DND-41 (cell line): ENCODE measurements at regions not wholly inside any gene's neighbourhood (a gene's known extent, or its start where the extent isn't known, plus 50 kb on each side); places are given as distances from the start of the nearest gene placed in this dataset.

Experiments
- ATAC-seq: fragments of 200-7000 bp; cut with Tn5 transposase; 3 replicates; pipeline ENCODE4 v1.9.1; 2021; ENCODE audit warnings: low read depth; ENCODE audit not compliant: insufficient read depth
- DNase-seq: peaks from one replicate; pipeline ENCODE4 v3.0.0-alpha.2; 2020
- H2AFZ ChIP-seq: 2 replicates; pipeline ENCODE4 v1.6.0; 2012; ENCODE audit warnings: low read depth, low read length
- H3K27ac ChIP-seq: 2 replicates; pipeline ENCODE4 v1.5.1; 2012; ENCODE audit warnings: low read length, inconsistent platforms
- H3K27me3 ChIP-seq: fragments of 200-600 bp; sonication (generic); 2 replicates; pipeline ENCODE4 v1.6.0; 2012; ENCODE audit warnings: low read length, mild to moderate bottlenecking, inconsistent platforms; ENCODE audit not compliant: insufficient read depth, poor library complexity
- H3K36me3 ChIP-seq: 2 replicates; pipeline ENCODE4 v1.5.1; 2012; ENCODE audit warnings: low read length, inconsistent platforms; ENCODE audit not compliant: insufficient read depth
- H3K4me1 ChIP-seq: 2 replicates; pipeline ENCODE4 v1.5.1; 2012; ENCODE audit warnings: mild to moderate bottlenecking, low read length; ENCODE audit not compliant: insufficient read depth
- H3K4me2 ChIP-seq: 2 replicates; pipeline ENCODE4 v1.6.0; 2012; ENCODE audit warnings: mild to moderate bottlenecking, moderate library complexity, low read length, inconsistent platforms; ENCODE audit not compliant: insufficient read depth
- H3K4me3 ChIP-seq, 2 experiments: fragments of 200-600 bp in 1 of 2; shearing (Covaris generic) in 1 of 2; 2 replicates each; pipeline ENCODE4 v1.5.1; 2012 to 2016; ENCODE audit warnings: inconsistent platforms in 2 of 2, low read length in 2 of 2, mild to moderate bottlenecking in 2 of 2, low read depth in 1 of 2, moderate library complexity in 1 of 2
- H3K79me2 ChIP-seq: 2 replicates; pipeline ENCODE4 v1.6.0; 2012; ENCODE audit warnings: low read length, inconsistent platforms; ENCODE audit not compliant: insufficient read depth
- H3K9ac ChIP-seq: 2 replicates; pipeline ENCODE4 v1.6.0; 2012; ENCODE audit warnings: low read depth, mild to moderate bottlenecking, inconsistent platforms, low read length, moderate library complexity
- H3K9me3 ChIP-seq: 2 replicates; pipeline ENCODE4 v1.5.1; 2012; ENCODE audit warnings: low read length, moderate library complexity, mild to moderate bottlenecking, inconsistent platforms; ENCODE audit not compliant: insufficient read depth, severe bottlenecking
- H4K20me1 ChIP-seq: 2 replicates; pipeline ENCODE4 v1.6.0; 2012; ENCODE audit warnings: low read length; ENCODE audit not compliant: insufficient read depth
- CTCF ChIP-seq: IDR thresholded peaks from 2 replicates; pipeline ENCODE4 v1.5.1; 2012; ENCODE audit warnings: borderline replicate concordance, low read length, moderate library complexity, mild to moderate bottlenecking; ENCODE audit not compliant: poor library complexity, severe bottlenecking; ENCODE audit errors: extremely low read depth
- EZH2 ChIP-seq: IDR thresholded peaks from 3 replicates; pipeline ENCODE4 v1.6.1; 2012; ENCODE audit warnings: borderline replicate concordance, low read depth, mild to moderate bottlenecking, moderate library complexity, low read length, inconsistent platforms; ENCODE audit not compliant: severe bottlenecking

DNA sequence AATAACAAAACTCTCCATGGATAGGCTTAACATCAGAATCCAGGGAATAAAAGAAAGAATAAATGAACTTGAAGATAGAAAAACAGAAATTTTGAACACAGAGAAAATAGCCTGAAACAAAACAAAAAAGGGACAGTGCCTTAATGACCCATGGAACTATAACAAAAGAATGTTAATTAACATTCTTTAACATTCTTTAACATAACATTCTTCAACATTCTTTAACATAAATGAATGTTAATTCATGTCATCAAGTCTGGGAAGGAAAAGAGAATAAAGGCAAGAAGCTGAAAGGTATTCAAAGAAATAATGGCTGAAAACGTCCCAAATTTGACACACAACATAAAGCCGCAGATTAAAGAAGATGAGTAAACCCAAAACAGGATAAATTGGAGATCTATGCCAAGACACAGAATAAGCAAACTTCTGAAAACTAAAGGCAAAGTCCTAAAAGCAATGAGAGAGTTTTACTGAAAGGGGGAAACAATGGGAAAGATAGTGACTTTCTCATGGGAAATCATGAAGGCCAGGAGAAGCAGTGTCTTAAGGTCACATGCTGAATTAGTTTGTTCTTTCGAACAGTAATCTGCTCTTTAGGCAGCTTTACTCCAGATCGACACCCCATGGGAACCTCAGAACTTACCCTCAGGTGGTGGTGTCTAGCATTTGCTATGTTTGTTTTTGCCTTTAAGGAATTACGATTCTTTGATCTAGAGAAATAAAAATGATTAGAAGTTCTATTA is 483.0 kb downstream of the KDM4C start:
- Histone ChIP-seq H3K79me2 (no peaks in the 10 kb centered on the region), H3K27ac (no peak overlapping the region), H3K4me1 (no peaks in the 10 kb centered on the region), H3K9ac (no peak overlapping the region), H3K4me3 (no peak overlapping the region), H3K9me3 (no peaks in the 10 kb centered on the region), H3K4me2 (no peak overlapping the region), H3K27me3 (no peaks in the 10 kb centered on the region), H3K36me3 (no peaks in the 10 kb centered on the region), H4K20me1 (no peaks in the 10 kb centered on the region), H2AFZ (no peak overlapping the region)
- DNase-seq (no peak), ATAC-seq (no peak)
- TF ChIP-seq EZH2 (no peak), CTCF (no peak)

DNA sequence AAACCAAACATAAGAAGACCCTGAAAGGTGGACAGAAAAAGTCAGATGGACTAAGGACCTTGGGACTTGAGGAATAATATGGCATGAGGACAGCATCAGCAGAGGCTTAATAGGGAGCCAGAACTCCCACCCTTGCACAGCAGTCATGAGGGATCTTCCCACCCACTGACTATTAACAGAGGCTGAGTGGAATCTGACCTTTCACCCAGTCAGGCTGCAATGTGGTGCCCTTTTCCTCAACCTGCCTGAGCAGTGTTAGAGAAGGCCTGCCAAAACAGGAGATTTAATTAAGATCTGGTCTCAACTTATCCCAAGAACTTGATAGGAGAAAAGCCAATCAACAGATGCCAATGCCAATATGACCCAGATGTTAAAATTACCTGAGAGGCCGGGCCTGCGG is 481.9 kb downstream of the KDM4C start:
- no peak for TF ChIP-seq EZH2
- no peak for TF ChIP-seq CTCF
- Histone ChIP-seq H2AFZ (no peak overlapping the region), H3K4me2 (no peak overlapping the region), H3K27ac (no peak overlapping the region), H3K9me3 (no peaks in the 10 kb centered on the region), H3K4me3 (no peak overlapping the region), H3K36me3 (no peaks in the 10 kb centered on the region), H3K4me1 (no peaks in the 10 kb centered on the region), H3K27me3 (no peaks in the 10 kb centered on the region), H4K20me1 (no peaks in the 10 kb centered on the region), H3K9ac (no peak overlapping the region), H3K79me2 (no peaks in the 10 kb centered on the region)
- DNase-seq (no peak), ATAC-seq (no peak)

- TF ChIP-seq CTCF (no peak), EZH2 (no peak)
- Histone ChIP-seq H3K27ac (no peak overlapping the region), H3K9me3 (no peaks in the 10 kb centered on the region), H3K27me3 (no peaks in the 10 kb centered on the region), H3K79me2 (no peaks in the 10 kb centered on the region), H3K36me3 (no peaks in the 10 kb centered on the region), H2AFZ (no peak overlapping the region), H3K4me3 (no peak overlapping the region), H3K4me1 (no peaks in the 10 kb centered on the region), H4K20me1 (no peaks in the 10 kb centered on the region), H3K9ac (no peak overlapping the region), H3K4me2 (no peak overlapping the region)
- ATAC-seq: no peak
- no peak for DNase-seq
Measured at GRCh38 chr9:7238247-7238637, 480.5 kb downstream of the KDM4C start.
